Omental fat pad (tissue), 3 donors: ENCODE measurements at regions not wholly inside any gene's neighbourhood (a gene's known extent, or its start where the extent isn't known, plus 50 kb on each side); places are given as distances from the start of the nearest gene placed in this dataset.

Experiments used
- ATAC-seq: fragments of 150-250 bp; one replicate; pipeline ENCODE4 v1.9.1; 2016; ENCODE audit warnings: mild to moderate bottlenecking, moderate library complexity; ENCODE audit not compliant: low FRiP score
- DNase-seq: peaks from one replicate; pipeline ENCODE4 v3.0.0-alpha.2; 2019; ENCODE audit warnings: low spot score
- TF ChIP-seq, protein P1 (sequence below), 3 donors: fragments of 450-650 bp; IDR thresholded peaks; one replicate each; pipeline ENCODE4 v1.5.1; 2016 to 2017; ENCODE audit warnings: antibody characterized with exemption in 3 of 3, mild to moderate bottlenecking in 3 of 3, moderate library complexity in 2 of 3

DNA sequence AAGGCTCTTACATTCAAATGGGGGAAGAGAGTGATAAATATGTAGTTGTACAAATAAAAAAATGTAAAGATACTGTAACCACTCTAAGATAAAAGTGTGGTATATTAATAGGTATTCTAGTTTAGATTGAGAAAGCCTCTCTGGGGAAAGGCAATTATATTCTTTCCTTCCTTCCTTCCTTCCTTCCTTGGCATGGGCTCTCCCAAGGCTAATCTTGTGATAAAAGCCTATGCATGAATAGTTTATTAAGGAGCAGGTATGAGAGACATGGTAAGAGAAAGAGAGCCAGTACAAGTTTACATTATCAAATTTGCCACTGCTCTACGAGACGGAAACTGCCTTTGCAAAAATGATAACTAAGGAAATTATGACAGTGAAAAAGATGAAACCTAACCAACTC, 588.8 kb downstream of the PRELID2 start:
- TF ChIP-seq, protein P1, sequence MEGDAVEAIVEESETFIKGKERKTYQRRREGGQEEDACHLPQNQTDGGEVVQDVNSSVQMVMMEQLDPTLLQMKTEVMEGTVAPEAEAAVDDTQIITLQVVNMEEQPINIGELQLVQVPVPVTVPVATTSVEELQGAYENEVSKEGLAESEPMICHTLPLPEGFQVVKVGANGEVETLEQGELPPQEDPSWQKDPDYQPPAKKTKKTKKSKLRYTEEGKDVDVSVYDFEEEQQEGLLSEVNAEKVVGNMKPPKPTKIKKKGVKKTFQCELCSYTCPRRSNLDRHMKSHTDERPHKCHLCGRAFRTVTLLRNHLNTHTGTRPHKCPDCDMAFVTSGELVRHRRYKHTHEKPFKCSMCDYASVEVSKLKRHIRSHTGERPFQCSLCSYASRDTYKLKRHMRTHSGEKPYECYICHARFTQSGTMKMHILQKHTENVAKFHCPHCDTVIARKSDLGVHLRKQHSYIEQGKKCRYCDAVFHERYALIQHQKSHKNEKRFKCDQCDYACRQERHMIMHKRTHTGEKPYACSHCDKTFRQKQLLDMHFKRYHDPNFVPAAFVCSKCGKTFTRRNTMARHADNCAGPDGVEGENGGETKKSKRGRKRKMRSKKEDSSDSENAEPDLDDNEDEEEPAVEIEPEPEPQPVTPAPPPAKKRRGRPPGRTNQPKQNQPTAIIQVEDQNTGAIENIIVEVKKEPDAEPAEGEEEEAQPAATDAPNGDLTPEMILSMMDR (IDR thresholded peaks at IDR 0.05): no peak
- DNase-seq: no peak
- no peak for ATAC-seq

GRCh38 chr5:145245354-145245753, 589.8 kb downstream of the PRELID2 start:
- TF ChIP-seq, protein P1 (IDR thresholded peaks at IDR 0.05): no peak
- ATAC-seq (no peak), DNase-seq (no peak)

DNA sequence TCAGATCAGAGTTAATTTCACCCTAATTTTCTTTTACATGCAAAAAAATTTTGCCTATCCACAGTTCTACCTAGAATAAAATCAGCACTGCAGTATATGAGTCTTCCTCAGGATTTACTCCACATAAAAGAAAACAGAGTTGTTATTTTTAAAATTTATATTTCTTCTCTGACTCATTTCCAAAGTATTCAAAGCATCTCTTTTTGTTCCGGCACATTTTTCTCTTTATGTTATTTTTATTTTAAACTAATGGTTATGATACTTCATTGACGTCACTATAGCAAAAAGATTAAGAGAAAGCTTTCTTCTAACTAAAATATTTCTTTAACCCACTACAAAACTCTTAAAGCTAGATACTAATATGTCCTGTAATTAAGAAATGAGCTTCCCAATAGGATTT, 590.4 kb downstream of the PRELID2 start:
- DNase-seq (no peak), ATAC-seq (no peak)
- TF ChIP-seq, protein P1 (IDR thresholded peaks at IDR 0.05): no peak

DNA sequence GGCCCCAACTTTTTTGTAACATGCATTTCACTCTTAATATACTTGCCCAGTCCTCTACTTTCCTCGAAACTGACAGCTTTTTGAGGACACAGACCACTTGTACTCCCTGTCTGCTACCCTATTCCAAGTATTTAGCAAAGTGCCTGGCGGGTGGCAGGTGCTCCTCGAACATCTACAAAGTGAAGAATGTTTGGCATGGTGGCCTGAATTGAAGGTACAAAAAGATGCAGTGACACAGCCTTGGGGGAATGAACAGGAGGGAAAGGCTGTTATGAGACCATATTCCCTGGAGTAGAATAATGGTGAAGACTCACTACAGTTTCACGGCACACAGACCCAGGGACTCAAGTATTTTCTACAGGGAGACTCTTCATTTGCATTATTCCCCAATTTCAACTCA, 590.9 kb downstream of the PRELID2 start:
- DNase-seq (no peak), ATAC-seq (no peak)
- TF ChIP-seq, protein P1 (IDR thresholded peaks at IDR 0.05): no peak

DNA sequence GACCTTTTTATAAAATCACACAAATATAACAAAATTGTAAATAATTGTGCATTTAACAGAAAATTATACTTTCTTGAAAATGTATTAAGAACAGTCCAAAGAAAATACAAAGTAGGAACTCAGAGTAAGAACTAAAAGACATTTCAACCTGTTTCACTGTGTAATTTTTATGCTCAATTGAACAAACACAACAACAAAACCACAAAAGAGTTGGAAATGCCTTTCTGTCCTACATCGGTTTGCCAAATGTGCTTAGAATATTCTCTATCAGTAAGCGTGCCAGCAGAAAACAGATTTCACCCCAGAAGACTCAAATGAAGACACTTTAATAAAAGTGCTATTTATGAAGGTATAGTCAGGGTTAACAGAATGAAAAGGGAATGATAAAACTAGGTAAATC, 592.1 kb downstream of the PRELID2 start:
- TF ChIP-seq, protein P1 (IDR thresholded peaks at IDR 0.05): no peak
- DNase-seq (no peak), ATAC-seq (no peak)

- ATAC-seq: no peak
- TF ChIP-seq, protein P1 (IDR thresholded peaks at IDR 0.05): no peak
- DNase-seq: no peak
These were observed 592.6 kb downstream of the PRELID2 start for GRCh38 chr5:145242551-145242950.

DNA sequence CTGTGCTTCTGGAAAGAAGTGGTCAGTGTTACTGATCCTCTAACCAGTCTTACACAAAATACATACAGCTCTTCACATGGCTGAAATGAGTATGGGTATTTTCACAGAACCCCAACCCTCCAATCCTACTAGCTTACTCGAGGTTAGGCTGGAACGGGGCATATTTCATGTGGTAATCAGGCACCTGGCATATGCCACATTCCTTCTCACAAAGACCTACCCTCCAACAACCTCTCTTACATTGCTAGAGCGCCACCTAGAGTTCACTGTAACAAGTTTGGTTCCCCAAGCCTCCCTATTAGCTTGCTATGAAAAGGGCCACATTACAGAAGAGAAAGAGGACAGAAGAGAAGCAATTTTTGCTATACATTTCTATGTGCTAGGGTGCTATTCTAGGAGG, 597.3 kb downstream of the PRELID2 start:
- no peak for DNase-seq
- no peak for ATAC-seq
- TF ChIP-seq, protein P1 (IDR thresholded peaks at IDR 0.05): no peak
